GM12864 (cell line): ENCODE measurements at regions not wholly inside any gene's neighbourhood (a gene's known extent, or its start where the extent isn't known, plus 50 kb on each side); places are given as distances from the start of the nearest gene placed in this dataset.

ENCODE experiments used
- DNase-seq: peaks from one replicate; pipeline ENCODE4 v3.0.0-alpha.2; 2011; ENCODE audit warnings: low read depth
- H3K4me3 ChIP-seq: 2 replicates; pipeline ENCODE4 v1.5.1; 2011; ENCODE audit warnings: mild to moderate bottlenecking, low read depth, low read length, control low read depth
- TF ChIP-seq, protein P1 (sequence below): IDR thresholded peaks from 2 replicates; pipeline ENCODE4 v1.5.1; 2011; ENCODE audit warnings: low read depth, mild to moderate bottlenecking, moderate library complexity, low read length, control low read depth, inconsistent platforms; ENCODE audit errors: missing control alignments

- TF ChIP-seq, protein P1, sequence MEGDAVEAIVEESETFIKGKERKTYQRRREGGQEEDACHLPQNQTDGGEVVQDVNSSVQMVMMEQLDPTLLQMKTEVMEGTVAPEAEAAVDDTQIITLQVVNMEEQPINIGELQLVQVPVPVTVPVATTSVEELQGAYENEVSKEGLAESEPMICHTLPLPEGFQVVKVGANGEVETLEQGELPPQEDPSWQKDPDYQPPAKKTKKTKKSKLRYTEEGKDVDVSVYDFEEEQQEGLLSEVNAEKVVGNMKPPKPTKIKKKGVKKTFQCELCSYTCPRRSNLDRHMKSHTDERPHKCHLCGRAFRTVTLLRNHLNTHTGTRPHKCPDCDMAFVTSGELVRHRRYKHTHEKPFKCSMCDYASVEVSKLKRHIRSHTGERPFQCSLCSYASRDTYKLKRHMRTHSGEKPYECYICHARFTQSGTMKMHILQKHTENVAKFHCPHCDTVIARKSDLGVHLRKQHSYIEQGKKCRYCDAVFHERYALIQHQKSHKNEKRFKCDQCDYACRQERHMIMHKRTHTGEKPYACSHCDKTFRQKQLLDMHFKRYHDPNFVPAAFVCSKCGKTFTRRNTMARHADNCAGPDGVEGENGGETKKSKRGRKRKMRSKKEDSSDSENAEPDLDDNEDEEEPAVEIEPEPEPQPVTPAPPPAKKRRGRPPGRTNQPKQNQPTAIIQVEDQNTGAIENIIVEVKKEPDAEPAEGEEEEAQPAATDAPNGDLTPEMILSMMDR = no peak
- no peak for DNase-seq
- H3K4me3 ChIP-seq = no peak overlapping the region
These were observed 145.9 kb upstream of the FAM13C start for GRCh38 chr10:59508296-59508695.

GRCh38 chr10:59505926-59506325, 143.6 kb upstream of the FAM13C start:
- TF ChIP-seq, protein P1 = no peak

GRCh38 chr10:59499460-59499859, 137.1 kb upstream of the FAM13C start:
- H3K4me3 ChIP-seq = no peak overlapping the region
- no peak for DNase-seq
- TF ChIP-seq, protein P1 = no peak

More at GRCh38 chr10:59505926-59506325, 143.6 kb upstream of the FAM13C start:
- no peak overlapping the region for H3K4me3 ChIP-seq
- no peak for DNase-seq

DNA sequence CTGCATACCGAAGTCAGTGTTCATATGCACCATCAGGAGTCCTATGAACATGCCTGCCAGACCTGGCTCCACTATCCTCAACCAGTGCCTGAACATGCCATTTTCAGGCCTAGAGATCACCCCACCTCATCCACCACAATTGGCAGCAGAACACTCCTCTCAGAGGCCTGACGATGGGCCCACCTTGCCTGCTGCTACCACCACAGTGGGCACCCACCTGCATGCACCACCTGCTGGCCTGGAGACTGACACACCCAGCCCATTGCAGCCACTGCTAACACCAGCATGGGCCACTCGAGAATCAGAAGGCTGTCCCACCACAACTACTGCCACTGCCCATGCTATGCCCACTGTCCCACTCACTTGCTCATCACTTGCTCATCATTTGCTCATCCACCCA, 130.7 kb upstream of the FAM13C start:
- no peak for DNase-seq
- TF ChIP-seq, protein P1 = no peak
- H3K4me3 ChIP-seq = no peak overlapping the region

GRCh38 chr10:59479426-59479825, 117.1 kb upstream of the FAM13C start:
- TF ChIP-seq, protein P1 = no peak
- no peak overlapping the region for H3K4me3 ChIP-seq
- no peak for DNase-seq

DNA sequence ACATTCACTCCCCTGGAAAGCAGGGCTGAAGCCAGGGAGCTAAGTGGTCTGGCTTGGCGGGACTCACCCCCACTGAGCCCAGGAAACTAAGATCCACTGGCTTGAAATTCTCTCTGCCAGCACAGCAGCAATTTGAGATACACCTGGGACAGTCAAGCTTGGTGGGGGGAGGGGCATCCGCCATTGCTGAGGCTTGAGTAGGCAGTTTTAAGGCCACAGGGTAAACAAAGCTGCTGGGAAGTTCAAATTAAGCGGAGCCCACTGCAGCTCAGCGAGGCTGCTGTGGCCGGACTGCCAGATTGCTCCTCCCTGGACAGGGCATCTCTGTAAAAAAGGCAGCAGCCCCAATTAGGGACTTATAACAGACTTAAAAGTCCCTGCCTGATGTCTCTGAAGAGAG, 108.2 kb upstream of the FAM13C start:
- no peak overlapping the region for H3K4me3 ChIP-seq
- TF ChIP-seq, protein P1 = no peak
- DNase-seq = no peak

GRCh38 chr10:59465088-59465487, 102.7 kb upstream of the FAM13C start:
- DNase-seq = no peak
- H3K4me3 ChIP-seq = no peak overlapping the region
- TF ChIP-seq, protein P1 = no peak
